LNCaP clone FGC (cell line): ENCODE measurements at regions not wholly inside any gene's neighbourhood (a gene's known extent, or its start where the extent isn't known, plus 50 kb on each side); places are given as distances from the start of the nearest gene placed in this dataset.
"Not testable (repeated sequence)": the region's sequence is repeated elsewhere in the genome, so short reads cannot be mapped to it uniquely, and the experiment has no call there.

Source experiments
- DNase-seq: peaks from one replicate; pipeline ENCODE4 v3.0.0-alpha.2; 2011; ENCODE audit warnings: low read depth
- H3K4me3 ChIP-seq: 2 replicates; pipeline ENCODE4 v1.5.1; 2011; ENCODE audit warnings: mild to moderate bottlenecking, low read depth, low read length, control low read depth
- TF ChIP-seq, protein P1 (sequence below): IDR thresholded peaks from 2 replicates; pipeline ENCODE4 v1.5.1; 2012; ENCODE audit warnings: mild to moderate bottlenecking; ENCODE audit not compliant: control insufficient read depth, insufficient read depth; ENCODE audit errors: extremely low read depth

DNA sequence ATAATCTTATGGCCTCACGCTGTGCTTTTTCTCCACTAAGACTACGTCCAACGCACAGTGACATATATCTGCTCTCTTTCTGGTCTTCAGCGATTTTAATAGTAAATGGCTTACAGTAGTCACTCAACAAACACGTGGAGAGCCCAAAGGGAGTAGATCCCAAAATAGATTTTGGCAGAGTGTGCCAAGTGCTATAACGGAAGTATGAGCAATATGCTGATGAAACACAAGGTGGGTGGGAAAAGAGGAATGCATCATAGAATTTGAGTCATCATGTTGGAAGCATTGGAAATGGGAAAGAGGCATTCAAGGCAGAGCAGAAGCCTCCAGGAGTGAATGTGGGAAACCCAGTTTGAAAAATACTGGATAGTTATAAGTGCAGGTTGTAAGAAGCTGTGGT lies 129.1 kb upstream of the LDB2 start:
- no peak overlapping the region for H3K4me3 ChIP-seq
- no peak for DNase-seq
- TF ChIP-seq, protein P1, sequence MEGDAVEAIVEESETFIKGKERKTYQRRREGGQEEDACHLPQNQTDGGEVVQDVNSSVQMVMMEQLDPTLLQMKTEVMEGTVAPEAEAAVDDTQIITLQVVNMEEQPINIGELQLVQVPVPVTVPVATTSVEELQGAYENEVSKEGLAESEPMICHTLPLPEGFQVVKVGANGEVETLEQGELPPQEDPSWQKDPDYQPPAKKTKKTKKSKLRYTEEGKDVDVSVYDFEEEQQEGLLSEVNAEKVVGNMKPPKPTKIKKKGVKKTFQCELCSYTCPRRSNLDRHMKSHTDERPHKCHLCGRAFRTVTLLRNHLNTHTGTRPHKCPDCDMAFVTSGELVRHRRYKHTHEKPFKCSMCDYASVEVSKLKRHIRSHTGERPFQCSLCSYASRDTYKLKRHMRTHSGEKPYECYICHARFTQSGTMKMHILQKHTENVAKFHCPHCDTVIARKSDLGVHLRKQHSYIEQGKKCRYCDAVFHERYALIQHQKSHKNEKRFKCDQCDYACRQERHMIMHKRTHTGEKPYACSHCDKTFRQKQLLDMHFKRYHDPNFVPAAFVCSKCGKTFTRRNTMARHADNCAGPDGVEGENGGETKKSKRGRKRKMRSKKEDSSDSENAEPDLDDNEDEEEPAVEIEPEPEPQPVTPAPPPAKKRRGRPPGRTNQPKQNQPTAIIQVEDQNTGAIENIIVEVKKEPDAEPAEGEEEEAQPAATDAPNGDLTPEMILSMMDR = no peak

DNA sequence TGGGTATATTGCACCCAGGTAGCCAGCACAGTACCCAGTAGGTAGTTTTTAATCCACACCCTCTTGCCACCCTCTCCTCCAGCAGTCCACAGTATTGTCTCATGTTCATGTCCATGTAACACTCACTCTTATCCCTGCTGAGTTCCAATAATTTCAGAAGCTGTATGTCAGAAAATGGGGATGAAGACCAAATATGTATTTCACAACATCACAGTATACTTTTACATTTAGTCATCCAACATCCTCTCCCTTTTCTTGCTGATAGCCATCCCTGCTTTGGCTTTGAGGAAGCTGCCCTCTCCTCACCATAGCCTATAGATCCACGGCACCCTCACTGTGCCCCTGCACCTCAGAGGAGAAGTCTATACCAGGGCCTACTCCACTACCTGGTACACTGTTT lies 126.0 kb upstream of the LDB2 start:
- no peak for DNase-seq
- TF ChIP-seq, protein P1 = no peak
- no peak overlapping the region for H3K4me3 ChIP-seq

GRCh38 chr4:17020901-17021300 lies 122.5 kb upstream of the LDB2 start:
- TF ChIP-seq, protein P1 = no peak
- no peak overlapping the region for H3K4me3 ChIP-seq
- DNase-seq = no peak

DNA sequence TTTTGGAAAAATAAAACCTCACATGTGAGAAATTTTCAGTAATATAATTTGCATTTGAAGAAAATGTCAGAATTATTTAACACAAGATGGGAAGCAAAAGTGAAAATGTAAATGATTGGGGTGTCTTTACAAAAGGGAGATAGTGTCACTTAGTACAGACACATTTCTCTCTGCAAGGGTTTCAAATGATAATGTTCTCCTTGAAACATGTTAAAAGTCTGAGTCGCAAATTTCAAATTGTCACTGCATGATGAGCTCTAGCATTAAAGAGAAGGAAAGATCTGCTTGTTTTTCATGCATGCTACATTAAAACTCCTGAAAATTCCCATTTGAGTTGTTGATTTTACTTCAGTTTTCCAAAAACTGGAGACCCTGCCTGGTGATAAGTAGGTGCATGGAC lies 122.0 kb upstream of the LDB2 start:
- H3K4me3 ChIP-seq = no peak overlapping the region
- TF ChIP-seq, protein P1 = no peak
- no peak for DNase-seq

DNA sequence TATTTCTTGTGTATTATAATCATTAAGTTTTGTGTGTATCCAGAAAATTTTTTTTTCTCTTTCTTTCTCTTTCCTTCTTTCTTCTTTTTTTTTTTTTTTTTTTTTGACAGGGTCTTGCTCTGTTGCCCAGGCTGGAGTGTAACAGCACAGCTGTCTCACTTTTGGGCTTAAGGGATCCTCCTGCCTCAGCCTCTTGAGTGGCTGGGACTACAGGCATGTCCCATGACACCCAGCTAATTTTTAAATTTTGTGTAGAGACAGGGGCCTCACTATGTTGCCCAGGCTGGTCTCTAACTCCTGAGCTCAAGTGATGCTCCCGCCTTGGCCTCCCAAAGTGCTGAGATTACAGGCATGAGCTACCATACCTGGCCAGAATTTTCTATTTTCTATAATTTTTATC lies 120.2 kb upstream of the LDB2 start:
- not testable (repeated sequence) for H3K4me3 ChIP-seq, DNase-seq

DNA sequence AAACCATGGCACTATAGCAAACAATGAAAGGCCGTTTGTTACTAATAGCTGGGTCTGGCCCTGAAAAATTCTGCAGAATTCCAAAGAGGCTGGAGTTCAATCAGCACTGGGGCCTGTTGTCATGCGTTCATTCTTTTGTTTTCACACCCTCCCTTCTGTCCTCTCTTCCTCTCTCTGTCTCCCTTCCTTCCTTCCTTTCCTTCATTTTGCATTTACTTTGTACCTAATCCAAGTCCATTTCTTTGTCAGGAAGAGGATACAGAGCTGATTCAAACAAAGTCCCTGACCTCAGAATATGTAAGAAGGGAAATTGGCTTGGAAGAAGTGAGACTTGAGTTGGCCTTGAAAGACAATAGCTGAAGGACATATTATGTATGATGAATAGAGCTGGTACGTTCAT lies 119.6 kb upstream of the LDB2 start:
- TF ChIP-seq, protein P1 = no peak
- H3K4me3 ChIP-seq = no peak overlapping the region
- no peak for DNase-seq

GRCh38 chr4:17013382-17014006 lies 115.0 kb upstream of the LDB2 start:
- TF ChIP-seq, protein P1 = no peak
- no peak for DNase-seq
- no peak overlapping the region for H3K4me3 ChIP-seq
